ENCODE measurements at regions not wholly inside any gene's neighbourhood (a gene's known extent, or its start where the extent isn't known, plus 50 kb on each side); places are given as distances from the start of the nearest gene placed in this dataset.

- H3K36me3 Mint-ChIP-seq (ENCODE audit: low read depth) = no peaks in the 10 kb centered on the region
- CTCF ChIA-PET = no interaction called here
These were observed 97.1 kb upstream of the CDH6 start for GRCh38 chr5:31096238-31096865.

GRCh38 chr5:31095796-31096195, 97.7 kb upstream of the CDH6 start:
- H3K27ac Mint-ChIP-seq = no peak overlapping the region
- H3K9me3 Mint-ChIP-seq (ENCODE audit: low read depth) = no peaks in the 10 kb centered on the region
- no peak for DNase-seq
- no peaks in the 10 kb centered on the region for H3K27me3 Mint-ChIP-seq
- no peaks in the 10 kb centered on the region for H3K4me1 Mint-ChIP-seq
- H3K36me3 Mint-ChIP-seq (ENCODE audit: low read depth) = no peaks in the 10 kb centered on the region
- CTCF ChIA-PET = no interaction called here
- ATAC-seq = no peak
- no peak overlapping the region for H3K4me3 Mint-ChIP-seq
- intact Hi-C loops (cut with DNase I, micrococcal nuclease) = no loop called here
- POLR2A ChIA-PET = no interaction called here

More at GRCh38 chr5:31096238-31096865, 97.1 kb upstream of the CDH6 start:
- no peak overlapping the region for H3K4me3 Mint-ChIP-seq
- no peak for ATAC-seq
- POLR2A ChIA-PET = no interaction called here
- intact Hi-C loops (cut with DNase I, micrococcal nuclease) = no loop called here
- no peak for DNase-seq
- H3K4me1 Mint-ChIP-seq = no peaks in the 10 kb centered on the region
- no peak overlapping the region for H3K27ac Mint-ChIP-seq
- no peaks in the 10 kb centered on the region for H3K27me3 Mint-ChIP-seq
- H3K9me3 Mint-ChIP-seq (ENCODE audit: low read depth) = no peaks in the 10 kb centered on the region

GRCh38 chr5:31091501-31091900, 102.0 kb upstream of the CDH6 start:
- ATAC-seq (no peak), DNase-seq (no peak)
- intact Hi-C loops (cut with DNase I, micrococcal nuclease) = no loop called here
- ChIA-PET CTCF (interaction anchor here (0.6 kb wide), 1 partner anchor 25 kb away, joined by 3 read pairs; no protein-coding TSS in a partner anchor), POLR2A (no interaction called here)
- Mint-ChIP-seq H3K27ac (no peak overlapping the region), H3K4me3 (no peak overlapping the region), H3K36me3 (ENCODE audit: low read depth) (no peaks in the 10 kb centered on the region), H3K4me1 (no peaks in the 10 kb centered on the region), H3K9me3 (ENCODE audit: low read depth) (no peaks in the 10 kb centered on the region), H3K27me3 (no peaks in the 10 kb centered on the region)

GRCh38 chr5:31090467-31090866, 103.0 kb upstream of the CDH6 start:
- DNase-seq (no peak), ATAC-seq (no peak)
- H3K36me3 Mint-ChIP-seq (ENCODE audit: low read depth) = no peaks in the 10 kb centered on the region
- H3K27ac Mint-ChIP-seq = no peak overlapping the region
- POLR2A ChIA-PET = no interaction called here
- intact Hi-C loops (cut with DNase I, micrococcal nuclease) = no loop called here
- CTCF ChIA-PET = no interaction called here
- no peaks in the 10 kb centered on the region for H3K9me3 Mint-ChIP-seq (ENCODE audit: low read depth)
- no peak overlapping the region for H3K4me3 Mint-ChIP-seq
- H3K4me1 Mint-ChIP-seq = no peaks in the 10 kb centered on the region
- H3K27me3 Mint-ChIP-seq = no peaks in the 10 kb centered on the region

GRCh38 chr5:31086839-31087415, 106.6 kb upstream of the CDH6 start:
- H3K4me3 Mint-ChIP-seq = no peak overlapping the region
- POLR2A ChIA-PET = no interaction called here
- no peak for ATAC-seq
- H3K27me3 Mint-ChIP-seq = no peaks in the 10 kb centered on the region
- no peaks in the 10 kb centered on the region for H3K36me3 Mint-ChIP-seq (ENCODE audit: low read depth)
- peaks cover 6% of the 10 kb centered on the region for H3K9me3 Mint-ChIP-seq (ENCODE audit: low read depth)
- no peaks in the 10 kb centered on the region for H3K4me1 Mint-ChIP-seq
- intact Hi-C loops (cut with DNase I, micrococcal nuclease) = no loop called here
- DNase-seq = no peak
- no peak overlapping the region for H3K27ac Mint-ChIP-seq
- CTCF ChIA-PET = no interaction called here

- Mint-ChIP-seq H3K36me3 (ENCODE audit: low read depth) (no peaks in the 10 kb centered on the region), H3K4me3 (no peak overlapping the region), H3K27ac (no peak overlapping the region), H3K9me3 (ENCODE audit: low read depth) (peaks cover 6% of the 10 kb centered on the region), H3K27me3 (no peaks in the 10 kb centered on the region), H3K4me1 (no peaks in the 10 kb centered on the region)
- CTCF ChIA-PET = no interaction called here
- intact Hi-C loops (cut with DNase I, micrococcal nuclease) = no loop called here
- ATAC-seq (no peak), DNase-seq (no peak)
- POLR2A ChIA-PET = no interaction called here
These were observed 108.6 kb upstream of the CDH6 start for GRCh38 chr5:31084871-31085270.

GRCh38 chr5:31083364-31083763, 110.1 kb upstream of the CDH6 start:
- ChIA-PET CTCF (no interaction called here), POLR2A (no interaction called here)
- Mint-ChIP-seq H3K4me3 (no peak overlapping the region), H3K36me3 (ENCODE audit: low read depth) (no peaks in the 10 kb centered on the region), H3K27ac (no peak overlapping the region), H3K4me1 (no peaks in the 10 kb centered on the region), H3K9me3 (ENCODE audit: low read depth) (peaks cover 6% of the 10 kb centered on the region), H3K27me3 (no peaks in the 10 kb centered on the region)
- intact Hi-C loops (cut with DNase I, micrococcal nuclease) = no loop called here
- ATAC-seq (no peak), DNase-seq (no peak)

GRCh38 chr5:31079668-31080067, 113.8 kb upstream of the CDH6 start:
- H3K9me3 Mint-ChIP-seq (ENCODE audit: low read depth) = peaks cover 16% of the 10 kb centered on the region
- ChIA-PET CTCF (no interaction called here), POLR2A (no interaction called here)
- H3K27ac Mint-ChIP-seq = no peak overlapping the region
- no peaks in the 10 kb centered on the region for H3K27me3 Mint-ChIP-seq
- H3K36me3 Mint-ChIP-seq (ENCODE audit: low read depth) = no peaks in the 10 kb centered on the region
- ATAC-seq (no peak), DNase-seq (no peak)
- intact Hi-C loops (cut with DNase I, micrococcal nuclease) = no loop called here
- no peak overlapping the region for H3K4me3 Mint-ChIP-seq
- H3K4me1 Mint-ChIP-seq = no peaks in the 10 kb centered on the region

- DNase-seq (no peak), ATAC-seq (no peak)
- ChIA-PET POLR2A (no interaction called here), CTCF (no interaction called here)
- H3K4me1 Mint-ChIP-seq = no peaks in the 10 kb centered on the region
- no peak overlapping the region for H3K27ac Mint-ChIP-seq
- intact Hi-C loops (cut with DNase I, micrococcal nuclease) = no loop called here
- no peaks in the 10 kb centered on the region for H3K27me3 Mint-ChIP-seq
- H3K9me3 Mint-ChIP-seq (ENCODE audit: low read depth) = peaks cover 18% of the 10 kb centered on the region
- no peaks in the 10 kb centered on the region for H3K36me3 Mint-ChIP-seq (ENCODE audit: low read depth)
- H3K4me3 Mint-ChIP-seq = no peak overlapping the region
These were observed 114.5 kb upstream of the CDH6 start for GRCh38 chr5:31078956-31079355.

GRCh38 chr5:31075981-31076380, 117.5 kb upstream of the CDH6 start:
- H3K4me3 Mint-ChIP-seq = no peak overlapping the region
- no peaks in the 10 kb centered on the region for H3K4me1 Mint-ChIP-seq
- H3K9me3 Mint-ChIP-seq (ENCODE audit: low read depth) = peaks cover 14% of the 10 kb centered on the region
- ChIA-PET CTCF (no interaction called here), POLR2A (no interaction called here)
- DNase-seq = no peak
- intact Hi-C loops (cut with DNase I, micrococcal nuclease) = no loop called here
- H3K36me3 Mint-ChIP-seq (ENCODE audit: low read depth) = no peaks in the 10 kb centered on the region
- H3K27ac Mint-ChIP-seq = no peak overlapping the region
- ATAC-seq = no peak
- H3K27me3 Mint-ChIP-seq = no peaks in the 10 kb centered on the region

GRCh38 chr5:31068287-31068686, 125.2 kb upstream of the CDH6 start:
- H3K27ac Mint-ChIP-seq = no peak overlapping the region
- H3K36me3 Mint-ChIP-seq (ENCODE audit: low read depth) = no peaks in the 10 kb centered on the region
- ChIA-PET CTCF (no interaction called here), POLR2A (no interaction called here)
- DNase-seq = no peak
- ATAC-seq = no peak
- H3K27me3 Mint-ChIP-seq = no peaks in the 10 kb centered on the region
- no peak overlapping the region for H3K4me3 Mint-ChIP-seq
- intact Hi-C loops (cut with DNase I, micrococcal nuclease) = no loop called here
- H3K9me3 Mint-ChIP-seq (ENCODE audit: low read depth) = peaks cover 3% of the 10 kb centered on the region
- H3K4me1 Mint-ChIP-seq = no peaks in the 10 kb centered on the region

GRCh38 chr5:31066655-31067328, 126.7 kb upstream of the CDH6 start:
- Mint-ChIP-seq H3K36me3 (ENCODE audit: low read depth) (no peaks in the 10 kb centered on the region), H3K27ac (no peak overlapping the region), H3K9me3 (ENCODE audit: low read depth) (peaks cover 3% of the 10 kb centered on the region), H3K4me3 (no peak overlapping the region), H3K4me1 (no peaks in the 10 kb centered on the region), H3K27me3 (no peaks in the 10 kb centered on the region)
- CTCF ChIA-PET = no interaction called here
- ATAC-seq (no peak), DNase-seq (no peak)
- POLR2A ChIA-PET = no interaction called here
- intact Hi-C loops (cut with DNase I, micrococcal nuclease) = no loop called here

Measured in activated CD4-positive, alpha-beta T cell treated with anti-CD3 and anti-CD28 coated beads for 36 hours (primary cell).